OCI-LY1 (cell line): ENCODE measurements at regions not wholly inside any gene's neighbourhood (a gene's known extent, or its start where the extent isn't known, plus 50 kb on each side); places are given as distances from the start of the nearest gene placed in this dataset.
"Not testable (repeated sequence)": the region's sequence is repeated elsewhere in the genome, so short reads cannot be mapped to it uniquely, and the experiment has no call there.

Experiments
- H2AFZ ChIP-seq: fragments of 200-600 bp; sonication (generic), shearing (Covaris generic); 2 replicates; pipeline ENCODE4 v1.6.0; 2014; ENCODE audit warnings: antibody characterized with exemption, mild to moderate bottlenecking, low read length
- H3F3A ChIP-seq: fragments of 200-600 bp; sonication (generic), shearing (Covaris generic); 2 replicates; pipeline ENCODE4 v1.6.0; 2014; ENCODE audit warnings: mild to moderate bottlenecking, antibody characterized with exemption, low read length, moderate library complexity; ENCODE audit not compliant: insufficient read depth
- H3K27ac ChIP-seq: fragments of 200-600 bp; sonication (generic); 2 replicates; pipeline ENCODE4 v1.5.1; 2014; ENCODE audit warnings: low read length, mixed run types, mild to moderate bottlenecking, low read depth; ENCODE audit not compliant: poor library complexity, severe bottlenecking
- H3K27me3 ChIP-seq: fragments of 200-600 bp; sonication (generic); 2 replicates; pipeline ENCODE4 v1.6.0; 2014; ENCODE audit warnings: antibody characterized with exemption, mild to moderate bottlenecking, low read length, moderate library complexity; ENCODE audit not compliant: insufficient read depth
- H3K36me3 ChIP-seq: fragments of 200-600 bp; sonication (generic); 2 replicates; pipeline ENCODE4 v1.6.1; 2014; ENCODE audit warnings: mild to moderate bottlenecking, antibody characterized with exemption, low read length, moderate library complexity, mixed read lengths; ENCODE audit not compliant: insufficient read depth
- H3K4me1 ChIP-seq: fragments of 200-600 bp; sonication (generic); 2 replicates; pipeline ENCODE4 v1.5.1; 2014; ENCODE audit warnings: mild to moderate bottlenecking, low read length, moderate library complexity; ENCODE audit not compliant: insufficient read depth, severe bottlenecking
- H3K4me2 ChIP-seq: fragments of 200-600 bp; sonication (generic), shearing (Covaris generic); 2 replicates; pipeline ENCODE4 v1.6.1; 2014; ENCODE audit warnings: low read length
- H3K4me3 ChIP-seq: fragments of 200-600 bp; sonication (generic); 2 replicates; pipeline ENCODE4 v1.5.1; 2014; ENCODE audit warnings: low read length, low read depth, mild to moderate bottlenecking, mixed read lengths; ENCODE audit not compliant: poor library complexity, severe bottlenecking
- H3K79me2 ChIP-seq: fragments of 200-600 bp; shearing (Covaris generic); 2 replicates; pipeline ENCODE4 v1.6.1; 2016; ENCODE audit warnings: mixed run types, low read length, mixed read lengths; ENCODE audit not compliant: insufficient read depth
- H3K9ac ChIP-seq: fragments of 200-600 bp; sonication (generic), shearing (Covaris generic); 2 replicates; pipeline ENCODE4 v1.6.1; 2014; ENCODE audit warnings: mild to moderate bottlenecking, low read length, mixed read lengths
- H3K9me2 ChIP-seq: fragments of 200-600 bp; sonication (generic), shearing (Covaris generic); 2 replicates; pipeline ENCODE4 v1.6.1; 2014; ENCODE audit warnings: low read depth, mild to moderate bottlenecking, low read length, mixed read lengths
- H3K9me3 ChIP-seq: fragments of 200-600 bp; shearing (Covaris generic); 2 replicates; pipeline ENCODE4 v1.6.1; 2014; ENCODE audit warnings: low read length, mixed read lengths
- H4K20me1 ChIP-seq: fragments of 200-600 bp; sonication (generic), shearing (Covaris generic); 2 replicates; pipeline ENCODE4 v1.6.0; 2016; ENCODE audit warnings: mild to moderate bottlenecking, low read length; ENCODE audit not compliant: insufficient read depth
- CTCF ChIP-seq: fragments of 200-600 bp; sonication (generic), shearing (Covaris generic); IDR thresholded peaks from 2 replicates; pipeline ENCODE4 v1.5.1; 2017; ENCODE audit warnings: mild to moderate bottlenecking, antibody characterized with exemption, low read length, moderate library complexity, mixed read lengths
- EZH2 ChIP-seq: fragments of 200-600 bp; sonication (generic), shearing (Covaris generic); IDR thresholded peaks from 2 replicates; pipeline ENCODE4 v1.8.0; 2017; ENCODE audit warnings: borderline replicate concordance, mixed run types, mild to moderate bottlenecking, antibody characterized with exemption, low read length, moderate library complexity, mixed read lengths

GRCh38 chr15:92848464-92848851 lies 51.7 kb upstream of the CHD2 start:
- Histone ChIP-seq H3K79me2 (no peaks in the 10 kb centered on the region), H3K9me2 (no peaks in the 10 kb centered on the region), H3K4me1 (peaks cover 66% of the 10 kb centered on the region), H3K36me3 (no peaks in the 10 kb centered on the region), H4K20me1 (no peaks in the 10 kb centered on the region), H3K27me3 (no peaks in the 10 kb centered on the region), H3K9ac (no peak overlapping the region; the same call in 1 of the 2 replicates), H3K27ac (peak overlapping the region; percentile 94), H3K4me3 (no peak overlapping the region), H2AFZ (no peak overlapping the region), H3K9me3 (no peaks in the 10 kb centered on the region), H3F3A (peaks cover 17% of the 10 kb centered on the region; the same call in 1 of the 2 replicates), H3K4me2 (peak overlapping the region; percentile 43; the same call in 1 of the 2 replicates)
- TF ChIP-seq EZH2: no peak

- H4K20me1 ChIP-seq: no peaks in the 10 kb centered on the region
- no peak for TF ChIP-seq CTCF
- TF ChIP-seq EZH2: no peak
- H3K9me3 ChIP-seq: no peaks in the 10 kb centered on the region
- H3K36me3 ChIP-seq: no peaks in the 10 kb centered on the region
- peak overlapping the region; percentile 35 for H3K4me3 ChIP-seq
- H3K9me2 ChIP-seq: no peaks in the 10 kb centered on the region
- H3K79me2 ChIP-seq: no peaks in the 10 kb centered on the region
- H3K4me2 ChIP-seq: peak overlapping the region; percentile 43
- peak overlapping the region; percentile 52; the same call in 1 of the 2 replicates for H3K9ac ChIP-seq
- H3K4me1 ChIP-seq: peaks cover 66% of the 10 kb centered on the region
- H3K27me3 ChIP-seq: no peaks in the 10 kb centered on the region
- peaks cover 14% of the 10 kb centered on the region; the same call in 1 of the 2 replicates for H3F3A ChIP-seq
- peak overlapping the region; percentile 94 for H3K27ac ChIP-seq
- no peak overlapping the region for H2AFZ ChIP-seq
These were observed 51.1 kb upstream of the CHD2 start for GRCh38 chr15:92848852-92849598.

GRCh38 chr15:92850218-92850617 lies 49.9 kb upstream of the CHD2 start:
- H2AFZ ChIP-seq: not testable (repeated sequence)
- peaks cover 63% of the 10 kb centered on the region for H3K4me1 ChIP-seq

More at GRCh38 chr15:92850218-92850617, 49.9 kb upstream of the CHD2 start:
- not testable (repeated sequence) for H3K9me3 ChIP-seq, H3F3A ChIP-seq, H3K27me3 ChIP-seq, H3K9me2 ChIP-seq, H3K36me3 ChIP-seq, H3K79me2 ChIP-seq, H4K20me1 ChIP-seq, H3K9ac ChIP-seq, H3K4me2 ChIP-seq
- Histone ChIP-seq H3K4me3 (peak overlapping the region; percentile 35), H3K27ac (peak overlapping the region; percentile 94)
